Upper lobe of right lung (tissue), 1 donor: ENCODE measurements at regions not wholly inside any gene's neighbourhood (a gene's known extent, or its start where the extent isn't known, plus 50 kb on each side); places are given as distances from the start of the nearest gene placed in this dataset.

ENCODE experiments used
- ATAC-seq: fragments of 200-7000 bp; cut with Tn5 transposase; one replicate; pipeline ENCODE4 v1.9.1; 2020; ENCODE audit warnings: mild to moderate bottlenecking, moderate library complexity
- DNase-seq: peaks from one replicate; pipeline ENCODE4 v3.0.0-alpha.2; 2020
- H3K27ac ChIP-seq: fragments of 200-600 bp; one replicate; pipeline ENCODE4 v1.8.0; 2022
- H3K27me3 ChIP-seq: fragments of 200-600 bp; one replicate; pipeline ENCODE4 v1.8.0; 2022; ENCODE audit warnings: mild to moderate bottlenecking
- H3K36me3 ChIP-seq: fragments of 200-600 bp; one replicate; pipeline ENCODE4 v1.8.0; 2022
- H3K4me1 ChIP-seq: fragments of 200-600 bp; one replicate; pipeline ENCODE4 v1.8.0; 2022
- H3K4me3 ChIP-seq: fragments of 200-600 bp; one replicate; pipeline ENCODE4 v1.8.0; 2022; ENCODE audit warnings: mild to moderate bottlenecking
- H3K9me3 ChIP-seq: fragments of 200-600 bp; one replicate; pipeline ENCODE4 v1.8.0; 2022
- CTCF ChIP-seq: fragments of 200-600 bp; IDR thresholded peaks from one replicate; pipeline ENCODE4 v1.8.0; 2022; ENCODE audit warnings: antibody characterized with exemption
- intact Hi-C: fragments of 100-400 bp; cut with DNase I; formaldehyde crosslinking; loops from one replicate; pipeline ENCODE4 v1.11.0; 2022
- donor health status: DM: no; HTN: yes; CAD: no; lungs with severe emphysema.

DNA sequence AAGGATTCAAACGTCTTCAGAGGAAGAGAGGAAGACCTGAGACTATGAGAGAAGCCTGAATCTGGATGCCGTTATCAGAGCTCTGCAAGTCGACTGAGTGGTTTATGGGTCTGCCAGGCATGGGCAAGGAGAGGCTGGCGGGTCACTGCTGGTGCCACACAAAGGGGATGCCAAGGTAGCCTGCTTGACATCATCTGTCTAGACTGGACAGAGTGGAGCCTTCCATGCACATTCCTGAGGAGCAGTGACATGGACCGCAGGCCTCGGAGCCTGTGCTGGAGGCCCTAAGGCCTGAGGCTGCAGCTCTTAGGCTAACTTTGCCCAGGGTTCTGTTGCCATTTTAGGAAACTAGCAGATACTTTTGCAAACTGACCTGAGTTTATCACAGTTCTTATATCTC lies 127.4 kb downstream of the WT1 start:
- ATAC-seq (no peak), DNase-seq (no peak)
- Histone ChIP-seq H3K27ac (no peak overlapping the region), H3K27me3 (no peaks in the 10 kb centered on the region), H3K9me3 (no peaks in the 10 kb centered on the region), H3K4me3 (no peak overlapping the region), H3K4me1 (no peaks in the 10 kb centered on the region), H3K36me3 (no peaks in the 10 kb centered on the region)
- no peak for TF ChIP-seq CTCF
- intact Hi-C loops = no loop called here

- DNase-seq (no peak), ATAC-seq (peak; percentile 11)
- Histone ChIP-seq H3K27me3 (no peaks in the 10 kb centered on the region), H3K36me3 (no peaks in the 10 kb centered on the region), H3K4me1 (no peaks in the 10 kb centered on the region), H3K4me3 (no peak overlapping the region), H3K9me3 (no peaks in the 10 kb centered on the region), H3K27ac (no peak overlapping the region)
- intact Hi-C loops = no loop called here
- TF ChIP-seq CTCF = no peak
These were observed 125.7 kb downstream of the WT1 start for GRCh38 chr11:32309530-32310213.

GRCh38 chr11:32310214-32310601 lies 125.1 kb downstream of the WT1 start:
- no peaks in the 10 kb centered on the region for H3K4me1 ChIP-seq
- no peak overlapping the region for H3K27ac ChIP-seq
- H3K4me3 ChIP-seq = no peak overlapping the region
- intact Hi-C loops = no loop called here
- no peaks in the 10 kb centered on the region for H3K9me3 ChIP-seq
- peak; percentile 82 for ATAC-seq
- H3K36me3 ChIP-seq = no peaks in the 10 kb centered on the region
- no peak for TF ChIP-seq CTCF
- peak; percentile 78 for DNase-seq
- no peaks in the 10 kb centered on the region for H3K27me3 ChIP-seq

DNA sequence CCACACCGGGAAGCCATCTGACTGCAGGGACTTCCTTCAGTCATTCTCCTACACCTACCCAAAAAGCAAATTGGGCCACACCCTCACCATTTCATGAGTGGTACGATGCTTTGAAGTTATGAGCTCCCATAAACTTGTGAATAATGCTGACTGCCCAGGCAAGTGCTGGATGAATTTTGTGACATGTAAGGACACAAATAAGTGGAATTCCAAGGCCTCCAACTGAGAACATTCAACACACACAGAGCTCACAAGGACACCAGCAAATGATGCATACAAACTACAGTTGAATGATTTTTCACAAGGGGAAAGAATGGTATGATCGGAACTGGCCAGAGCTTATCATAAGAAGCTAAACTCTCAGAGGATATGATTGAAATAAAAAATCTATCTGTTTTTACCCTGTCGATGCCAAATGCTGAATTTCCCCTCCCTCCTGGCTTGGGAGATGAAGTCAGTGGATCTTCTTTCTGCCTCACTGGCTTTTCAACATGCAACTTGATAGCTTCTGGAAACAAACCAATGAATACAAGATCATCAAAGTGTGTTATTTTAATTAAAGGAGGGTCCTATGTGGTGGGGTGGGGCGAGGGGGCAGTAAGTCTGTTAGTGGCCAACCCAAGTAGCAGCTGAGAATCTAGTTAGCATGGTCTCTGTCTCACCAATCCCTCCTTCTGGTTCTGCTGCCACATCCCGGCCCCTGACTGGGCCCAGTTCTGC lies 123.8 kb downstream of the WT1 start:
- DNase-seq = no peak
- Histone ChIP-seq H3K9me3 (no peaks in the 10 kb centered on the region), H3K4me3 (no peak overlapping the region), H3K27ac (no peak overlapping the region), H3K27me3 (no peaks in the 10 kb centered on the region), H3K36me3 (no peaks in the 10 kb centered on the region), H3K4me1 (no peaks in the 10 kb centered on the region)
- peak; percentile 24 for ATAC-seq
- intact Hi-C loops = no loop called here
- TF ChIP-seq CTCF = no peak

GRCh38 chr11:32312206-32312817 lies 123.0 kb downstream of the WT1 start:
- no peak overlapping the region for H3K27ac ChIP-seq
- DNase-seq (no peak), ATAC-seq (peak; percentile 29)
- H3K9me3 ChIP-seq = no peaks in the 10 kb centered on the region
- H3K36me3 ChIP-seq = no peaks in the 10 kb centered on the region
- no peaks in the 10 kb centered on the region for H3K27me3 ChIP-seq
- no peaks in the 10 kb centered on the region for H3K4me1 ChIP-seq
- intact Hi-C loops = no loop called here
- H3K4me3 ChIP-seq = no peak overlapping the region
- no peak for TF ChIP-seq CTCF
